Thyroid gland (tissue), 4 donors: ENCODE measurements at regions not wholly inside any gene's neighbourhood (a gene's known extent, or its start where the extent isn't known, plus 50 kb on each side); places are given as distances from the start of the nearest gene placed in this dataset.

Experiments used
- POLR2A ChIP-seq, 2 donors: fragments of 450-650 bp; IDR thresholded peaks; one replicate each; pipeline ENCODE4 v1.6.1; 2017; ENCODE audit warnings: antibody characterized with exemption in 2 of 2, mild to moderate bottlenecking in 2 of 2, moderate library complexity in 1 of 2
- TF ChIP-seq, protein P1 (sequence below), 6 experiments: fragments of 200-600 bp in 3 of 6; fragments of 450-650 bp in 3 of 6; sonication (generic) in 3 of 6; IDR thresholded peaks; one replicate each; pipeline ENCODE4 v1.5.1; 2016 to 2019; ENCODE audit warnings: antibody characterized with exemption in 6 of 6, mild to moderate bottlenecking in 2 of 6, inconsistent platforms in 1 of 6, moderate library complexity in 1 of 6

DNA sequence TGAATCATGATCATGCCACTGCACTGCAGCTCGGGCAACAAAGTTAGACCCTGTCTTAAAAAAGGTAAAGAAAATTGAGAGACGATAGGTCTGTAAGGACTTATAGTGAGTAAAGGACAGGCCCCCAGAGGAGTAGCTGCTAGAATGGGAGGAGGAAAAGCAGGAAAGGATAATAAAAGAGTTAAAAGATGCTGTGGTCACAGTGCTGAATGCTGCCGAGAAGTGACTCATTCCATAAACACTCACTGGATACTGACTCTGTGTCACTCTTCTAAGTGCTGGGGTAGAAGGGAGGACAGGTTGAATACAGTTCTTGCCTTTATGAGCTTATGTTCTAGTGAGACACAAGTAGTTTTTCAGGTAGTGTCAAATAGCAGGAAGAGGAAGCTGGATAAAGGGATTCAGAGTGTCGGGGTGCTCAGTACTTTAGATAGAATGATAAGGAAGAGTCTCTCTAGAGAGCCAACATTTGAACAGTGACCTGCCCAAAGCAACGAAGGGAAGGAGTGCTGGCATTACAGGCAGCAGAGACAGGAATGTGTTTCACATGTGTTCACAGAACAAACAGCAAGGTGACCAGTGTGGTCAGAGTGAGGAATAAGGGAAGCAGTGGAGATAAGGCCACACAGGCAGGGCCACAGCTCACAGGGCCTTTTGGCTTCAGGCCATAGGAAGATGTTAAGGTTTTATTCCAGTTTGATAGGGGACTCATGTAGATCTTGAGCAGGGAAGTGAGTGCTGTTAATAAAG is 1240.5 kb downstream of the UQCRFS1 start:
- TF ChIP-seq, protein P1, sequence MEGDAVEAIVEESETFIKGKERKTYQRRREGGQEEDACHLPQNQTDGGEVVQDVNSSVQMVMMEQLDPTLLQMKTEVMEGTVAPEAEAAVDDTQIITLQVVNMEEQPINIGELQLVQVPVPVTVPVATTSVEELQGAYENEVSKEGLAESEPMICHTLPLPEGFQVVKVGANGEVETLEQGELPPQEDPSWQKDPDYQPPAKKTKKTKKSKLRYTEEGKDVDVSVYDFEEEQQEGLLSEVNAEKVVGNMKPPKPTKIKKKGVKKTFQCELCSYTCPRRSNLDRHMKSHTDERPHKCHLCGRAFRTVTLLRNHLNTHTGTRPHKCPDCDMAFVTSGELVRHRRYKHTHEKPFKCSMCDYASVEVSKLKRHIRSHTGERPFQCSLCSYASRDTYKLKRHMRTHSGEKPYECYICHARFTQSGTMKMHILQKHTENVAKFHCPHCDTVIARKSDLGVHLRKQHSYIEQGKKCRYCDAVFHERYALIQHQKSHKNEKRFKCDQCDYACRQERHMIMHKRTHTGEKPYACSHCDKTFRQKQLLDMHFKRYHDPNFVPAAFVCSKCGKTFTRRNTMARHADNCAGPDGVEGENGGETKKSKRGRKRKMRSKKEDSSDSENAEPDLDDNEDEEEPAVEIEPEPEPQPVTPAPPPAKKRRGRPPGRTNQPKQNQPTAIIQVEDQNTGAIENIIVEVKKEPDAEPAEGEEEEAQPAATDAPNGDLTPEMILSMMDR (IDR thresholded peaks at IDR 0.05), result no peak
- TF ChIP-seq POLR2A (IDR thresholded peaks at IDR 0.05), result no peak
